IMR-90 (cell line): ENCODE measurements at regions not wholly inside any gene's neighbourhood (a gene's known extent, or its start where the extent isn't known, plus 50 kb on each side); places are given as distances from the start of the nearest gene placed in this dataset.

Source experiments
- ATAC-seq: fragments of 200-7000 bp; cut with Tn5 transposase; 2 replicates; pipeline ENCODE4 v1.9.1; 2020; ENCODE audit warnings: low read depth, mild to moderate bottlenecking, moderate library complexity
- BruUV-seq: library from RNA; stranded (reverse); fragments of 400-500 nt; replicated peaks from 2 replicates; lab custom pipeline; 2021; lab: Mats Ljungman, UMichigan
- CTCF ChIA-PET: fragments of 300-600 bp; formaldehyde crosslinking; extraction: SDS; loops from one replicate; lab custom pipeline; 2021; ENCODE audit warnings: antibody characterized with exemption; lab: Yijun Ruan, JAX
- POLR2A ChIA-PET: fragments of 300-600 bp; sonication (Branson Sonifier 250); formaldehyde crosslinking; loops from one replicate; lab custom pipeline; 2022; ENCODE audit warnings: antibody characterized with exemption; ENCODE audit not compliant: unreplicated experiment; lab: Charles Lee
- DNase-seq: peaks from one replicate; pipeline ENCODE4 v3.0.0; 2013
- H2AFZ ChIP-seq: replicated peaks from 2 replicates; pipeline ENCODE3; 2013; ENCODE audit warnings: low read length, mild to moderate bottlenecking; ENCODE audit not compliant: poor library complexity
- H2AK5ac ChIP-seq: 2 replicates; pipeline ENCODE4 v1.6.1; 2013; ENCODE audit warnings: low read depth, low read length, inconsistent platforms
- H2AK9ac ChIP-seq: replicated peaks from 2 replicates; pipeline ENCODE3; 2013; ENCODE audit warnings: mild to moderate bottlenecking, low read depth, low read length, moderate library complexity; ENCODE audit not compliant: poor library complexity
- H2BK120ac ChIP-seq: 2 replicates; pipeline ENCODE4 v1.6.1; 2013; ENCODE audit warnings: low read depth, low read length, inconsistent platforms
- H2BK15ac ChIP-seq: 3 replicates; pipeline ENCODE4 v1.6.1; 2013; ENCODE audit warnings: low read depth, low read length, inconsistent platforms
- H2BK20ac ChIP-seq: 2 replicates; pipeline ENCODE4 v1.6.1; 2013; ENCODE audit warnings: low read depth, mild to moderate bottlenecking, inconsistent platforms, low read length, moderate library complexity
- H2BK5ac ChIP-seq: 2 replicates; pipeline ENCODE4 v1.6.1; 2013; ENCODE audit warnings: mild to moderate bottlenecking, low read depth, low read length, inconsistent platforms; ENCODE audit not compliant: poor library complexity, severe bottlenecking
- H3K14ac ChIP-seq: replicated peaks from 2 replicates; pipeline ENCODE4 v1.6.1; 2013; ENCODE audit warnings: low read depth, low read length, inconsistent platforms
- H3K18ac ChIP-seq: 2 replicates; pipeline ENCODE4 v1.6.1; 2013; ENCODE audit warnings: low read depth, low read length, control low read depth
- H3K23ac ChIP-seq: 2 replicates; pipeline ENCODE4 v1.6.1; 2013; ENCODE audit warnings: low read depth, low read length, inconsistent platforms
- H3K27ac ChIP-seq: 2 replicates; pipeline ENCODE4 v1.5.1; 2013; ENCODE audit warnings: mild to moderate bottlenecking, control low read depth, low read length; ENCODE audit not compliant: insufficient read depth
- H3K27me3 ChIP-seq: 2 replicates; pipeline ENCODE4 v1.6.1; 2013; ENCODE audit warnings: low read length; ENCODE audit not compliant: control insufficient read depth, insufficient read depth
- H3K36me3 ChIP-seq: 2 replicates; pipeline ENCODE4 v1.6.1; 2013; ENCODE audit warnings: low read length, mixed read lengths; ENCODE audit not compliant: control insufficient read depth, insufficient read depth
- H3K4ac ChIP-seq: 2 replicates; pipeline ENCODE4 v1.6.1; 2013; ENCODE audit warnings: low read depth, low read length, inconsistent platforms
- H3K4me1 ChIP-seq: 2 replicates; pipeline ENCODE4 v1.6.1; 2013; ENCODE audit warnings: low read length, mixed read lengths; ENCODE audit not compliant: control insufficient read depth, insufficient read depth
- H3K4me2 ChIP-seq: 2 replicates; pipeline ENCODE4 v1.6.1; 2013; ENCODE audit warnings: low read depth, mild to moderate bottlenecking, control low read depth, low read length, moderate library complexity
- H3K4me3 ChIP-seq: 2 replicates; pipeline ENCODE4 v1.5.1; 2013; ENCODE audit warnings: low read depth, mild to moderate bottlenecking, control low read depth, low read length, moderate library complexity; ENCODE audit not compliant: insufficient read depth
- H3K56ac ChIP-seq: 2 replicates; pipeline ENCODE4 v1.6.1; 2013; ENCODE audit warnings: low read length, inconsistent platforms; ENCODE audit not compliant: insufficient read depth; ENCODE audit errors: extremely low read depth
- H3K79me1 ChIP-seq, 2 experiments: 2 replicates each; pipeline ENCODE4 v1.6.1; 2013; ENCODE audit warnings: low read length in 2 of 2, inconsistent platforms in 1 of 2, low read depth in 1 of 2
- H3K9ac ChIP-seq: 2 replicates; pipeline ENCODE4 v1.6.1; 2013; ENCODE audit warnings: low read depth, low read length, control low read depth
- H3K9me1 ChIP-seq: 2 replicates; pipeline ENCODE4 v1.6.1; 2013; ENCODE audit warnings: low read length, inconsistent platforms; ENCODE audit not compliant: insufficient read depth
- H3K9me3 ChIP-seq: 2 replicates; pipeline ENCODE4 v1.6.1; 2013; ENCODE audit warnings: low read length; ENCODE audit not compliant: control insufficient read depth, insufficient read depth
- H4K20me1 ChIP-seq: 2 replicates; pipeline ENCODE4 v1.6.1; 2013; ENCODE audit warnings: low read length, inconsistent platforms; ENCODE audit not compliant: insufficient read depth
- H4K5ac ChIP-seq: 2 replicates; pipeline ENCODE4 v1.6.1; 2013; ENCODE audit warnings: mild to moderate bottlenecking, low read depth, low read length, control low read depth
- H4K8ac ChIP-seq, 2 experiments: 2 replicates each; pipeline ENCODE4 v1.6.1; 2013; ENCODE audit warnings: low read depth in 2 of 2, low read length in 2 of 2, control low read depth in 1 of 2, inconsistent platforms in 1 of 2
- H4K91ac ChIP-seq: 2 replicates; pipeline ENCODE4 v1.6.1; 2013; ENCODE audit warnings: low read depth, low read length, inconsistent platforms; ENCODE audit not compliant: insufficient read depth
- BHLHE40 ChIP-seq: fragments of 150-350 bp; IDR thresholded peaks from 2 replicates; pipeline ENCODE4 v1.6.1; 2016; ENCODE audit warnings: mild to moderate bottlenecking, low read depth, low read length
- CEBPB ChIP-seq: IDR thresholded peaks from 2 replicates; pipeline ENCODE4 v1.6.1; 2012; ENCODE audit warnings: low read depth, low read length, improper control_type of control experiment
- CHD1 ChIP-seq: IDR thresholded peaks from 2 replicates; pipeline ENCODE4 v1.6.1; 2012; ENCODE audit warnings: low read depth, low read length, improper control_type of control experiment
- FOS ChIP-seq: fragments of 150-350 bp; IDR thresholded peaks from 2 replicates; pipeline ENCODE4 v1.6.1; 2016; ENCODE audit warnings: low read depth, low read length
- MAFK ChIP-seq: IDR thresholded peaks from 2 replicates; pipeline ENCODE4 v1.6.1; 2012; ENCODE audit warnings: low read depth, low read length, improper control_type of control experiment
- MAZ ChIP-seq: IDR thresholded peaks from 2 replicates; pipeline ENCODE4 v1.6.1; 2012; ENCODE audit warnings: low read depth, mild to moderate bottlenecking, low read length, improper control_type of control experiment, moderate library complexity, borderline replicate concordance
- MXI1 ChIP-seq: IDR thresholded peaks from 2 replicates; pipeline ENCODE4 v1.6.1; 2012; ENCODE audit warnings: low read depth, mild to moderate bottlenecking, low read length, moderate library complexity, borderline replicate concordance
- NFE2L2 ChIP-seq: fragments of 150-350 bp; IDR thresholded peaks from 2 replicates; pipeline ENCODE4 v1.6.1; 2016; ENCODE audit warnings: low read depth, mild to moderate bottlenecking, low read length
- POLR2A ChIP-seq: IDR thresholded peaks from 2 replicates; pipeline ENCODE4 v1.6.1; 2012; ENCODE audit warnings: mild to moderate bottlenecking, low read depth, low read length
- RAD21 ChIP-seq: IDR thresholded peaks from 2 replicates; pipeline ENCODE4 v1.6.1; 2012; ENCODE audit warnings: low read length, improper control_type of control experiment
- RCOR1 ChIP-seq: IDR thresholded peaks from 2 replicates; pipeline ENCODE4 v1.6.1; 2012; ENCODE audit warnings: mild to moderate bottlenecking, low read length, improper control_type of control experiment; ENCODE audit not compliant: insufficient replicate concordance
- RFX5 ChIP-seq: IDR thresholded peaks from 2 replicates; pipeline ENCODE4 v1.8.0; 2012; ENCODE audit warnings: low read depth, mild to moderate bottlenecking, low read length, moderate library complexity
- SMC3 ChIP-seq: fragments of 150-350 bp; IDR thresholded peaks from 2 replicates; pipeline ENCODE4 v1.6.1; 2016; ENCODE audit warnings: low read depth, mild to moderate bottlenecking, antibody characterized with exemption, low read length, moderate library complexity
- WGBS, 2 experiments: methylation state at CpG; one replicate each; pipeline versions ENCODE4 v1.1.5 to v1.1.7; 2013; ENCODE audit warnings: missing lambda C conversion rate in 2 of 2; ENCODE audit not compliant: insufficient read length in 1 of 2; ENCODE audit errors: extremely low coverage in 2 of 2; 5-methylcytosine and 5-hydroxymethylcytosine counted together
- dilution Hi-C: fragments of 300-500 bp; cut with HindIII; formaldehyde crosslinking; loops from one replicate; pipeline ENCODE4 v1.14.3; 2018; ENCODE audit warnings: low sequenced_read_pairs; ENCODE audit not compliant: unreplicated experiment
- in situ Hi-C: fragments of 300-500 bp; cut with MboI; formaldehyde crosslinking; loops from 3 replicates; pipeline ENCODE4 v1.14.3; 2019; ENCODE audit warnings: low sequenced_read_pairs, inconsistent platforms, mixed read lengths
- intact Hi-C: fragments of 100-400 bp; cut with micrococcal nuclease; formaldehyde crosslinking; loops from 2 replicates; pipeline ENCODE4 v1.10.0; 2022
- TF ChIP-seq, protein P1 (sequence below): conservative IDR thresholded peaks from 2 replicates; pipeline ENCODE4 v1.5.1; 2012; ENCODE audit warnings: mild to moderate bottlenecking, low read depth, low read length, improper control_type of control experiment
- TF ChIP-seq, protein P2 (sequence below): fragments of 150-350 bp; IDR thresholded peaks from 2 replicates; pipeline ENCODE4 v1.6.1; 2016; ENCODE audit warnings: low read depth, mild to moderate bottlenecking, low read length, moderate library complexity, borderline replicate concordance
- TF ChIP-seq, protein P3 (sequence below): fragments of 150-350 bp; IDR thresholded peaks from 2 replicates; pipeline ENCODE4 v1.6.1; 2017; ENCODE audit warnings: mild to moderate bottlenecking, antibody characterized with exemption, low read length, low read depth

DNA sequence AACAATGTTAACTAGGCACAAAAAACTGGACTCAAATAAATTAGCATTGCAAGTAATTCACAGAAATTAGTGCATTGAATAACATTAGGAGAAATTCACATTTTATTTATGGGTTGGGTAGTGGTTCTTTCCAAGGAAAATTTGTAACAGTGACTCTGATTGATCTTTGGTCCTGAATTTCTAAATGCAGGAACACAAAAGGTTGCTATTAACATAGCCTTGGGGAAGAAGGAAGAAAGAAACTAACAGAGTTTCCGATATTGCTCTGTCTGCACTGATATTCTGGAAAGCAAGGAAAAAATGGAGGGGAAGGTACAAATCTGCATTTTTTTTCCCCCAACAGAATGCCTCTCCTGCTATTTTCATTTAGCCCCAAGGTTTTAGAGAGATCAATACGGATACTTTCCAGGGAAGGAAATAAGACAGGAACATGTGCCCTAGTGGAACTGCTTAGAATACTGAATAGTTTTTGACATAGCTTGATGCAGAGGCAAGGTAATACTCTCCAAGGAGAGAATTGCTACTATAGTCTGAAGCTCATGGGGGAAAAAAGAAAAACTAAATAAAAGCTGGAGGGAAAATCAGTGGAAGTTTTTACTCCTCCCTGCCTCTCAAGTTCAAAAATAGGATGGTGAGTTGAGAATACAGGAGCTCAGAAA, 490.1 kb downstream of the RAPGEF2 start:
- ATAC-seq (no peak), DNase-seq (no peak)
- Histone ChIP-seq H2BK5ac (no peak overlapping the region), H3K14ac (no peak overlapping the region), H3K27ac (no peak overlapping the region), H2BK15ac (no peak overlapping the region), H3K79me1 (no peaks in the 10 kb centered on the region), H3K4ac (no peak overlapping the region), H2BK120ac (no peak overlapping the region), H4K91ac (no peak overlapping the region), H3K9me1 (no peaks in the 10 kb centered on the region), H3K4me3 (no peak overlapping the region), H2AFZ (no peak overlapping the region), H3K23ac (no peak overlapping the region), H3K36me3 (no peaks in the 10 kb centered on the region), H4K8ac (no peak overlapping the region), H2BK20ac (no peak overlapping the region), H3K56ac (no peak overlapping the region), H3K9ac (no peak overlapping the region), H3K4me1 (no peaks in the 10 kb centered on the region), H2AK9ac (no peak overlapping the region), H3K4me2 (no peak overlapping the region), H3K9me3 (no peaks in the 10 kb centered on the region), H3K27me3 (no peaks in the 10 kb centered on the region), H3K18ac (no peak overlapping the region), H4K20me1 (no peaks in the 10 kb centered on the region), H4K5ac (no peak overlapping the region), H2AK5ac (no peak overlapping the region)
- dilution Hi-C loops (no loop called here), in situ Hi-C loops (no loop called here), intact Hi-C loops (no loop called here)
- no CpG with 5 or more reads among the region's 2 CpGs for WGBS, 2 experiments
- ChIA-PET POLR2A (no interaction called here), CTCF (no interaction called here)
- TF ChIP-seq MAZ (no peak), RAD21 (no peak), CEBPB (no peak), MAFK (no peak), BHLHE40 (no peak), CHD1 (no peak), MXI1 (no peak), NFE2L2 (no peak), RFX5 (no peak), SMC3 (no peak), POLR2A (no peak), FOS (no peak), RCOR1 (no peak)
- TF ChIP-seq, protein P1, sequence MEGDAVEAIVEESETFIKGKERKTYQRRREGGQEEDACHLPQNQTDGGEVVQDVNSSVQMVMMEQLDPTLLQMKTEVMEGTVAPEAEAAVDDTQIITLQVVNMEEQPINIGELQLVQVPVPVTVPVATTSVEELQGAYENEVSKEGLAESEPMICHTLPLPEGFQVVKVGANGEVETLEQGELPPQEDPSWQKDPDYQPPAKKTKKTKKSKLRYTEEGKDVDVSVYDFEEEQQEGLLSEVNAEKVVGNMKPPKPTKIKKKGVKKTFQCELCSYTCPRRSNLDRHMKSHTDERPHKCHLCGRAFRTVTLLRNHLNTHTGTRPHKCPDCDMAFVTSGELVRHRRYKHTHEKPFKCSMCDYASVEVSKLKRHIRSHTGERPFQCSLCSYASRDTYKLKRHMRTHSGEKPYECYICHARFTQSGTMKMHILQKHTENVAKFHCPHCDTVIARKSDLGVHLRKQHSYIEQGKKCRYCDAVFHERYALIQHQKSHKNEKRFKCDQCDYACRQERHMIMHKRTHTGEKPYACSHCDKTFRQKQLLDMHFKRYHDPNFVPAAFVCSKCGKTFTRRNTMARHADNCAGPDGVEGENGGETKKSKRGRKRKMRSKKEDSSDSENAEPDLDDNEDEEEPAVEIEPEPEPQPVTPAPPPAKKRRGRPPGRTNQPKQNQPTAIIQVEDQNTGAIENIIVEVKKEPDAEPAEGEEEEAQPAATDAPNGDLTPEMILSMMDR = no peak
- TF ChIP-seq, protein P2, sequence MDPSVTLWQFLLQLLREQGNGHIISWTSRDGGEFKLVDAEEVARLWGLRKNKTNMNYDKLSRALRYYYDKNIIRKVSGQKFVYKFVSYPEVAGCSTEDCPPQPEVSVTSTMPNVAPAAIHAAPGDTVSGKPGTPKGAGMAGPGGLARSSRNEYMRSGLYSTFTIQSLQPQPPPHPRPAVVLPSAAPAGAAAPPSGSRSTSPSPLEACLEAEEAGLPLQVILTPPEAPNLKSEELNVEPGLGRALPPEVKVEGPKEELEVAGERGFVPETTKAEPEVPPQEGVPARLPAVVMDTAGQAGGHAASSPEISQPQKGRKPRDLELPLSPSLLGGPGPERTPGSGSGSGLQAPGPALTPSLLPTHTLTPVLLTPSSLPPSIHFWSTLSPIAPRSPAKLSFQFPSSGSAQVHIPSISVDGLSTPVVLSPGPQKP = no peak
- TF ChIP-seq, protein P3, sequence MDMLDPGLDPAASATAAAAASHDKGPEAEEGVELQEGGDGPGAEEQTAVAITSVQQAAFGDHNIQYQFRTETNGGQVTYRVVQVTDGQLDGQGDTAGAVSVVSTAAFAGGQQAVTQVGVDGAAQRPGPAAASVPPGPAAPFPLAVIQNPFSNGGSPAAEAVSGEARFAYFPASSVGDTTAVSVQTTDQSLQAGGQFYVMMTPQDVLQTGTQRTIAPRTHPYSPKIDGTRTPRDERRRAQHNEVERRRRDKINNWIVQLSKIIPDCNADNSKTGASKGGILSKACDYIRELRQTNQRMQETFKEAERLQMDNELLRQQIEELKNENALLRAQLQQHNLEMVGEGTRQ = no peak
- no TSS peak for BruUV-seq
